NCI-H1105 (cell line): ENCODE measurements at regions not wholly inside any gene's neighbourhood (a gene's known extent, or its start where the extent isn't known, plus 50 kb on each side); places are given as distances from the start of the nearest gene placed in this dataset.
"Not testable (repeated sequence)": the region's sequence is repeated elsewhere in the genome, so short reads cannot be mapped to it uniquely, and the experiment has no call there.

Experiments used
- DNase-seq: peaks from one replicate; lab custom pipeline; 2025; lab: John Stamatoyannopoulos, UW

DNA sequence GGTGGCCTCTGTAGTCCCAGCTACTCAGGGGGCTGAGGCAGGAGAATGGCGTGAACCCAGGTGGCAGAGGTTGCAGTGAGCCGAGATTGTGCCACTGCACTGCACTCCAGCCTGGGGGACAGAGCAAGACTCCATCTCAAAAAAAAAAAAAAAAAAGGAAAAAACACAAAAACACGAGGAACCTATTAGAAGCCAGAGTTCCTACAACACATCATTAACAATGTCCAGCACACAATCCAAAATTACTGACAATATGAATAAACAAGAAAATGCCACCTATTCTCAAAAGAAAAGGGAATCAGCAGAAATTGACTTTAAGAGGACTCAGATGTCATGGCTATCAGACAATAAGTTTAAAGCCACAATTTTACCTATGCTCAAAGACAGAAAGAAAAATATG lies 57.3 kb upstream of the HS3ST3A1 start:
- DNase-seq = not testable (repeated sequence)

DNA sequence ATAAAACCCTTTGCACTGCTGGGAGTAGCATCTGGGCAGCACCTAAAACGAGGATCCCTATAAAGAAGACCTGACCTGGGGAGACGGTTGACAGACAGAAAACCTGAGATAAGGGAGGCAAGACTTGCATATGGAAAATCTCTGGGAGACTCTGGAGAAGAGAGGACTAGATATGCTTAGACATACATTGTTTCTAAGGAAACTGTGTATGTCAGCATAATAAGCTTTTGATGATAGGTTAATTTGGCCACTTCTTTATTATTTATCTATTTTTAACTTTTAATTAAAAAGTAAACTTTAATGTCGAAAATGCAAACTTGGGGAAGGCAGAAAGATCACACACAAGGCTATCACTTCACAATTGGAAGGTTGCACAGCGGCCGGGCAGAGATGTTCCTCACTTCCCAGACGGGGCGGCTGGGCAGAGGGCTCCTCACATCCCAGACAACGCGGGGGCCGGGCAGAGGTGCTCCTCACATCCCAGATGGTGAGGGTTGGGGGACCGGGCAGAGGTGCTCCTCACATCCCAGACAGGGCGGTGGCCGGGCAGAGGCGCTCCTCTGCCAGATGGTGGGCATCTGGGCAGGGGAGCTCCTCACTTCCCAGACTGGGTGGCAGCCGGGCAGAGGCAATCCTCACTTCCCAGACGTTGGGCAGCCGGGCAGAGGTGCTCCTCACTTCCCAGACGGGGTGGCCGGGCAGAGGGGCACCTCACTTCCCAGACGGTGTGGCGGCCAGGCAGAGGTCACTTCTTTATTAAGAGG lies 64.3 kb upstream of the HS3ST3A1 start:
- no peak for DNase-seq

DNA sequence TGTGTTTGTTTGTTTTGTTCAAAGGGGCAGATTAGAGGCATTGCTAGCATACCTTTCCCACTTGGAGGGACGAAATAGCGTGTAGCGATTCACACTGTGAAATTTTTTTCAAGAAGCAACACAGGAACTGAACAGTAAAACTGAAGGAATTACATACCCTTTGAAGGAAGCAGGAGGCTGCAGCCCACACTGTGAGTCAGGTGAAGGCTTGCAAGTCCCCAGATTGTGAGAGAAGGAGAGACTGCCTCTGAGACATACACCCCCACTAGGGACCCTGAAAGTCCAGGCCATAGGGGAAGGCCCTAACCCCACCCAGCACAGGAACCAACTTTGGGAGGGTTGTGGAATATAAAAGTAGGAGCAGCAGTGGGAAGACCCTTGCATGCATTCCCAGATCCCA lies 69.6 kb upstream of the HS3ST3A1 start:
- no peak for DNase-seq

DNA sequence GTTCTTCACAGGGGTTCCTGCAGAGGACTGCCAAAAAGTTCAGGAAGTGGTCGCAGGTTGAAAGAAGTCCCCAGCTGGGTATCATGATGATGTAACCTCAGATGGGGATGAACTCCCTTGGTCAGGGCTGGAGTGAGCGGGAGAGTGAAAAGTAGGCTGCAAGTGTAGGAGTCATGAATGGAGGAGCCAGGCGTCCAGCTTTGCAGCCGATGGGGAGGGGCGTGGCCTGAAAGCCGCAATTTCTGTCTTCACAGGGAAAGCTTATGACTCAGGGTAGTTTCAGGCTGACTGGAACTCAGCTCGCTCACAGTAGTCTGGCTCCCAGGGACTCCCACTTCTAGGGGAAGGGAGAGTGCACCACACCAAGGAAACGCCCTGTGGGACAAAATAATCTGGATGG lies 70.0 kb upstream of the HS3ST3A1 start:
- DNase-seq = no peak

DNA sequence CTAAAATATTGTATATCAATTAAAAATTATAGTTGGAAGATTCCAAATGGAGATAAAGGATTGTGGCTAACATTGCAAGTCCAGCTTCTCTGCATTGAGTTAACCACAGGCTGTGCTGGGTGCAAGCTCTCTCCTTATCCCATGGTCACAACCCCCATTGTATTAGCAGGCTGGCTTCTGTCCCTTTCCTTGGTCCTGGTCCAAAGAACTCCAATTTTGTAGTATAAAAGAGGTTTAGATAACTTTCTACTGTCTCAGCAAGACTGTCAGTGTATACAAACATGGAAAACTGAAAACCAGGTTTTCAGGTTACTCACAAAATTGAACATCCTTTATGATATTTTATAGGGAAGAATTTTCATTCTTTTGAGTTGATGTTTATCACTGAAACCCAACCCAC lies 76.6 kb upstream of the HS3ST3A1 start:
- no peak for DNase-seq

DNA sequence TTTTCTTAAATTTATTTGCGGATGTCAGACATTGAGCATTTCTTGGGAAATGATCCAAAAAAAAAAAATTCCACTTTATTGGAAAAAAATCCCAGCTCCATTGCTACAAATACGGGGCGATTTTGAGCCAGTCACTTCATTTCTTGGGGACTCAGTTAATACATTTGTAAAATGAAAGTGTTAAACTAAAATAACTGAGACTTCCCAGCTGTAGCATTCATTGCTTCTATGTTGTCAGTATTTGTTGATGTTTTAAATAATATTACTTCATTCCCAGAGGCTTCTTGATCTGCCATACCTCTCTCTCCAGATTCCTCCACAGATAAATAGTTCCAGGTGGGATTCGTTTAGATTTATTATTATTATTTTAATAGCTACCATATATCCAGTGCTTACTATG lies 77.1 kb upstream of the HS3ST3A1 start:
- no peak for DNase-seq

DNA sequence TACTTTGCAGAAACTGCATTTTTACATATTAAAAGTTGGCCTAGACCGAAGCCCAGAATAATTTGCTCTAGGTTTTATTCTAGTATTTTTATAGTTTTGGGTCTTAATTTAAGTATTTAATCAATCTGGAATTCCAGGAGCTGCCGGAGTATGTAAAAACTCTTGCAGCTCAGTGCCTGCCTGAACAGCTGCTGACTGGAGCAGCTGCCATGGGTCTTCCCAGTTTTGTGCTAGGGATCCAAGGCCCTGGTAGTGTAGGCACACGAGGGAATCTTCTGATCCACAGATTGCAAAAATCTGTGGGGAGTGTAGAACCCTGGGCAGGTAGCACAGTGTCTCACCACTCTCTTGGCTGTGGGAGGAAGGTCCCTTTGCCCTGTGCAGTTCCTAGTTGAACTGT lies 87.0 kb upstream of the HS3ST3A1 start:
- no peak for DNase-seq

DNA sequence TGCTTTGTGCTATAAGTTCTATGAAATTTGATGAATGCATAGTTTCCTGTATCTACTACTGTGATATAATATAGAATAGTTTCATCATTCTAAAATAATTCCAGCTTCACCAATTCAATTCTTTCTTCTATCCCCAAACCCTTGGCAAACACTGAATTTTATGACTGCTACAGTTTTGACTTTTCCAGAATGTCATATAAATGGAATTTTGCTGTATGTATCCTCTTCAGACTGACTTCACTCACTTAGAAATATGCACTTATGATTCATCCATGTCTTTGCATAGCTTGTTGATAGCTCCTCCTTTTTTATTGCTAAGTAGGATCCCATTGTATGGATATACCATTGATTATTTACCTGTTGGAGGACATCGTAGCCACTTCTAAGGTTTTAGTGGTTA lies 89.1 kb upstream of the HS3ST3A1 start:
- no peak for DNase-seq

DNA sequence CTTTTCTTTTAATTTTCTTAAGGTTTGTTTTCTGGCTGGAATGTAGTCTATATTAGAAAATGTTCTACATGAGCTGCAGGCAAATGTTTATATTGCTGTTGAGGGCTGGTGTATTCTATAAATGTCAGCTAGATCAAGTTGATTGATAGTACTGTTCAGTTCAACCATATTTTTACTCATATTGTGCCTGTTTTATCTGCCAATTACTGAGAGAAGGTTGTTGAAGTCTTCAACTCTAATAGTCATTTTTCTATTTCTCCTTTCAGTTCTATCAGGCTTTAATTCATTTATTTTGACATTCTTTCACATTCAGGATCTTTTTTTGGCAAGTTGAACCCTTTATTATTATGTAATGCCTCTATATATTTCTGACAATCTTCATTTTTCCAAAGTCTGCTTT lies 93.2 kb upstream of the HS3ST3A1 start:
- no peak for DNase-seq

DNA sequence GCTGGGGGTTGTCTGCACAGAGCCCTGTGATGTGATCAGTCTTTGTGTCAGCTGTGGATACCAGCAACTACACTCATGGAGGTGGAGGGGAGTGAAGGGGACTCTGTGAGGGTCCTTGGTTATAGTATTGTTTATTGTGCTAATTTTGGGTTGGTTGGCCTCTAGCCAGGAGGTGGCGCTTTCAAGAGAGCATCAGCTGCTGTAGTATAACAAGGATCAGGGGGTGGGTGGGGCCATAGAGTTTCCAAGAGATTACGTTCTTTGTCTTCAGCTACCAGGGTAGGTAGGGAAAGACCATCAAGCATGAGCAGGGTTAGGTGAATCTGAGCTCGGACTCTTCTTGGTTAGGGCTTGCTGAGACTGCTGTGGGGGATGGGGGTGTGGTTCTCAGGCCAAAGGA lies 97.1 kb upstream of the HS3ST3A1 start:
- no peak for DNase-seq

DNA sequence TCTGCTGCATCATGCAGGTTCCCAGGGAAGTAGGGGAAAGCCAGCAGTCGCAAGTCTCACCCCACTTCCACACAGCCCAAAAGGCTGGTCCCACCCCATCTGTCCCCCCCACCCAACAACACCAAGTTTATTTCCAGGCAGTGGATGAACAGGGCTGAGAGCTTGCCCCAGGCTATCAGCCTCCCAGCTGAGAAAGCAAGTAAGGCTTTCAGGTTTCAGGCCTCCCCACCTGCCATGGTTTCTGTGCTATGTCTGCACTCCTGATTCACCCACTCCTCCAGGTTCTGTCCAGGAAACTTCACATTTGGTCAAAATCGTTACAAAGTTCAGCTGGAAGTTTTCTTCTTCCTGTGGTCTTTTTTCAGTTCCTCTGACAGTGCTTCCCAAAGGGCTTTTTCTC lies 97.5 kb upstream of the HS3ST3A1 start:
- DNase-seq = no peak

DNA sequence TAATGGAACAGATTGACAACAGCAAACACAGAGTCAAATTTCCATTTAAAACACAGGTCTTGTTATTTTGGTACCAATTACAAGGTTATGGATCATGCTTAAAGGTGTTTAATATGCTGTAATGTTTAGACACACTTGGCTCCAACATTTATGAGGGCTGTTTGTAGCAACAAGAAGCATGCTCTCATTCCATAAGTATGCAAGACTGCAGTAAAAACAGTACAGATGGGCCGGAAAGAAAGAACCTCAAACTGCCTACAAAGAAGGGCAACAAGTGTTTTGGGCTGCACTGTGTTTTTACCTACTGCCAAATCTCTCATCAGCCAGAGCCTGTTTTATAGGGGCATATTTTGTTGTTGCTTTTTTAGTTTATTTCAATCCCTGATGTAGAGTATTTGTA lies 100.5 kb upstream of the HS3ST3A1 start:
- no peak for DNase-seq

DNA sequence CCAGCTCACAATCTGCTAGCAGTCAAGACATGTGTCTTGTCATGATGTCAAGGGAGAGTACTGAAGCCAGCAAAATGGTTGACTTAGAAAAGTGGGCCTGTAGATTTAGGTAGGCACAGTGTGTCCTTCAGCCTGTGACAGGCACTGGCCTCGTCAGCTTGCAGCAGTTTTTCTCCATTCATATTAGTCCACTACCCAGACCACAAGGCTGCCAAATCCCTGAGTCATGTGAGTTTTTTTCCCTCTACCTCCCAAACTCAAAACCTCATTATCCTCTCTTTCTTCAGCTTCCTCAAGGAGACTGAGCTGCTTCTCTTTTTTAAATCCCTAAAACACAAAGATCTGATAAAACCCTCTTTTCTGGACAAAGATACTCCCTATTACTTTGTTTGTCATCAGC lies 102.6 kb upstream of the HS3ST3A1 start:
- no peak for DNase-seq

DNA sequence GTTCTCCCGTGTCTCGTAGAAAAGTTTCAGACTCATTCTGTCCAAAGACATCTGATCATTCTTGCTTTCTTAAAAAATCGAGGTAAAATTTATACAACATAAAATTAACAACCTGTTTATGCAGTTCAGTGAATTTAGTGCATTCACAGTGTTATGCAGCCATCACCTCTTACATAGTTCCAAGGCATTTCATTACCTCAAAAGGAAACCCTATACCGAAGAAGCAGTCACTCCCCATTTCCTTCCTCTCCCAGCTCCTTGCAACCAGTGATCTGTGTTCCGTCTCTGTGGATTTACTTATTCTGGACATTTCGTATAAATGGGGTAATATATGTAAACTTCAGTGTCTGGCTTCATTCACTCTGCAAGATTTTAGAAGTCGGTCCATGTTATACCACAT lies 103.5 kb upstream of the HS3ST3A1 start:
- DNase-seq = no peak

DNA sequence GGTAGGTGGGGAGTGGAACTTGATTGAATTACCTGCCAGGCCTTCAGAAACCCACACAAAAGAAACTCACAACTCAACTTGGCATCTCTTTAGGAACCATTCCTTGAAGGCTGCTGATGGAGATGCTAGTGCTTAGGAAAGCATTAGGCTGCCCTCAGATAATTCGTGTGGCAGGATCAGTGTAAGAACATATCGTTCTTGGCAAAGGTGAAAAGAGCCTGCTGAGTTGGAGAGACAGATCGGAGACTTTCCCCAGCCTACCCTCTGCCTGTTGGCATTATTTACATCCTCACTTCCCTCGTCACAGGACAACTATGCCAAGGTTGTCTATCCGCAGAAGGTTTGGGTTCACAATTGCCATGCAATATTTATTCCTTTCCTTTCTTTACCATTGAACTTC lies 120.0 kb upstream of the HS3ST3A1 start:
- DNase-seq = no peak

DNA sequence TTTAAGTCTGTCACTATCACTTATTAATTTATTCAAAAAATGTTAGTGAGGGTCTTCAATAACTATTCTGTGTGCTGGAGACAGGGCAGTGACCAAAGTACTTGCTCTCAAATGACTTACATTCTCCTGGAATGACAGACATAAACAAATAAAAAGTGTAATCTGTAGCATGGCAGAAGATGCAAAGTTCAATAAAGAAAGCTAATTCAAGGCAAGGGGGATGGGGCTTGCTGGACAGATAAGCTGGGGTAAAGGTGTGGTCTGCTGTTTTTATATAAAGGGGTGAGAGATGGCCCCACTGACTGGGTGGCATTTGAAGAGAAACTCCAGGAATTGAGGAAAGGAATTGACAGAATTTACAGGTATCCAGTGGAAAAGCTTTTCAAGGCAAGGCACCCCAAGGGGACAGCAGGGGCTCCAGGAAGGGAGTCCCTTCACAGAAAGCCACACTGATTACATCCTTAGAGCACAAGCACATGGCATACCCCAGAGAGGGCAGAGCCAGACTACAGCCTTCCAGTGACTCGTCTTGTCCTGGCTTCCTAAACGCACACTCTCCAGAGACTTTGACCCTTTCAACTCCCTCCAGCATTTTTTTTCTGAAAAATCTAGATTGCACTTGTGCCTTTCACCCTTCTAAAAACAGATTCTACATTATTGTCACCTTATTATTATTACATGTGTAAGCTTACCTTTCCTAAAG lies 123.7 kb upstream of the HS3ST3A1 start:
- no peak for DNase-seq

DNA sequence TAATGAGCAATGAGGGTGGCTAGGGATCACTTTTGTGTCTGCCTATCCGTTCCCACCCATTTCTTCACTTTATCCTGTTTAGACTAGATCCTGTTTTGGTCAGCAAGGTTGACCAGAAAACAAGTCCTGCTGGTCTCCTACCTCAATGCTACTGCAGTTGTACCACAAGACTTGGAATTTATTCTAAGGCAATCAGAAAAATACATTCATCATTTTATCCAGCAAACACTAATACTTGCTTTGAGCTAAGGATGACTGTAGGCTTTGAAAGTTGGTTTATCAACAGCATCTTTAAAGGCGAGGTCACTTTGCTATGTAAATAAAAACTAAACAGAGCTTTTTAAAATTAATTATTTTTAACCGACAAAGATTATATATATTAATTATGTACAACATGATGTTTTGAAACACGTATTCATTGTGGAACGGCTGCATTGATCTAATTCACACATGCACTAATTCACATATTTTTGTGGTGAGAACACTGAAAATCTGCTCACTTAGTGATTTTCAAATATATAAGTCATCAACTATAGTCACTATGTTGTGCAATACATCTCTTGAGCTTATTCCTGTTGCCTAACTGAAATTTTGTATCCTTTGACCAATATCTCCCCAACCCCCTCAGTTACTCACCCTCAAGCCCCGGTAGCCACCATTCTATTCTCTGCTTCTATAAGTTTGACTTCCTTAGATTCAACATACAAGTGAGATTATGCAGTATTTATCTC lies 125.9 kb upstream of the HS3ST3A1 start:
- DNase-seq = no peak

DNA sequence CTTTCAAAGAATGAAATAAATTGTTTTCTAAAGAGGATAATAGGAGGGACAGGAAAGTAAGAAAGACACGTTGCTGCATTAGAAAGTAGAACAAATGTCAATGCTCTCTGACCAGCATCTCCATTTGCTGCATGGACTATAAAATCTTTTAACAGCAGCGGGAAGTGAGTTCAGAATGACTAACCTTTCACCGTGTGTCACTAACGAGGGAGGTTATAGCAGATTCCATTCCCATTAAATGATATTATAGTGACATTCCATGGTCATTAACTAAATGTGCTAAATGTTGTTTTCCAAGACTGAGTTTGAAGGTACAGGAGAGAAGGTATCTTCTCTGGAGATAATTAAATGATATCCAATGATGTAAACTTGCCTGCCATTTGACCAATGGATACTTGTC lies 127.1 kb upstream of the HS3ST3A1 start:
- DNase-seq = no peak

DNA sequence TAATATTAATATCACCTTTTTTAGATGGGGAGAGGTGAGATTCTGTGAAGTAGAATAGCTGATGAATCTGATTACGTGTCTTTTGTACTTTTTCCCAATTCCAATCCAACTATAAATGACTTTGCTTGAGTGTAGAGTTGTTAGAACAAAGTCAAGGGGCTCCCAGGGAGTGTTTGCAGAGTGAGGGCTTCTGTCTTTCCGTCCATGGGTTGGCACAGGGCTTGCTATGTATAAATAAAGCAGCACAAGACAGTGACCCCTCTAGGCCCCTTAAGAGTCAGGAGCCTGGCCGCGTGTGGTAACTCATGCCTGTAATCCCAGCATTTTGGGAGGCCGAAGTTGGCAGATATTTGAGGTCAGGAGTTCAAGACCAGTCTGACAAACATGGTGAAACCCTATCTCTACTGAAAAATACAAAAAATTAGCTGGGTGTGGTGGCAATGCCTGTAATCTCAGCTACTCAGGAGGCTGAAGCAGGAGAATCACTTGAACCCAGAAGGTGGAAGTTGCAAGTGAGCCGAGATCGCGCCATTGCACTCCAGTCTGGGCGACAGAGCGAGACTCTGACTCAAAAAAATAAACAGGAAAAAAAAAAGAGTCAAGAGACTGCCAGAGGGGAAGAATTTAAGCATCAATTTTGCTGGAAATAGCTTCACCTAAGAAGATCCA lies 127.9 kb upstream of the HS3ST3A1 start:
- DNase-seq = no peak

DNA sequence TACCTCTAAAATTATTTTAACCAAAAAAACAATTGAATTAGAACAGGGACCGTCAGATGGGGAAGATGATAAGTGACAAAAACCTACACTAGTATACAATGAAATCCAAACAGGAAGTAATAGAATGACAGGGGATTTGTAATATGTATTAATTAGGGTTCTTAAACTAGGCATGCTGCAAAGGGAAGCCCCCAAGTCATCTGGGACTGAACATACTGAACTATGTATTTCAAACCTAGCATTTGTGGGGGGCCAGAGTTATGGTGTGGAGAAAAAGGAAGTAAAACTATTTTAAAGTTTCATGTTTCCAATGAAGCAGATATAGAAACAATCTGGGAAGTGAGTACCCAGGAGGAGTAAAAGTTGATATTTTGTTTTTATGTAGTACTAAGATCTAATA lies 133.2 kb upstream of the HS3ST3A1 start:
- DNase-seq = no peak

DNA sequence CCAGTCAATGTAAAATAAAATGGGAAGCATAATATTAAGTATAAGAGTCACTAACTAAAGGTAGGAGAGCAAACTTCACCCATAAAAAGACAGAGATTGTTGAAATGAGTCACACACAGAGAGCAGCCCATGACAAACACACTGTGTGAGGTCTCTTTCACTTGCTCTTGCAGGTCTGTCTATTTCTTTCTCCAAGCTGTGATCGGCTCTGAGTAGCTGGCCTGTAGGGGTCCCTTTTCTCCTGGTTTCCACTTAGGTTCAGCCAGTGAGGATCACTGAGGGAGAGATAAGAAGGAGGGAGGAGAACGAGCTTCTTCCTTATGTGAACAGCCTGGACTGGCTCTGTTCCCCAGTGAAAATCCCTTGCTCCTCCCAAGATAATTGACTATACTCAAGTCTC lies 133.7 kb upstream of the HS3ST3A1 start:
- no peak for DNase-seq

DNA sequence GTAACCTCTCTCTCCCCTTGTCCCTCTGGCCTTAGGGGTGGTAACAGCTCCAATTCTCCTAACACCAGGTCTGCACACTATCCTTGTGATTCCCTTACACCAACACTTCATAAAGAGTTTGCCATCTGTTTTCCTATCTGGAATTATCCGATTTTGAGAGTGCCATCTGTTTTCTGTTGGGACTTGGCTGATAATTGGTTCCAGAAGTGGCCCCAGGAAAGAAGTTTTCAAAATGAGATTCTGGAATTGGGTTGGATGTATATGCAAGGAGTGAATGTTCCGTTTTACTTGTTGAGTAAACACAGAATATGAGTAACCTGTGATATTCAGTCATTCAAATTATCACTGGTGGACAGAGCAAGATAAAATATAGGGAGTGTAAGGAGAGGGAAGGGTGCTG lies 134.1 kb upstream of the HS3ST3A1 start:
- no peak for DNase-seq

DNA sequence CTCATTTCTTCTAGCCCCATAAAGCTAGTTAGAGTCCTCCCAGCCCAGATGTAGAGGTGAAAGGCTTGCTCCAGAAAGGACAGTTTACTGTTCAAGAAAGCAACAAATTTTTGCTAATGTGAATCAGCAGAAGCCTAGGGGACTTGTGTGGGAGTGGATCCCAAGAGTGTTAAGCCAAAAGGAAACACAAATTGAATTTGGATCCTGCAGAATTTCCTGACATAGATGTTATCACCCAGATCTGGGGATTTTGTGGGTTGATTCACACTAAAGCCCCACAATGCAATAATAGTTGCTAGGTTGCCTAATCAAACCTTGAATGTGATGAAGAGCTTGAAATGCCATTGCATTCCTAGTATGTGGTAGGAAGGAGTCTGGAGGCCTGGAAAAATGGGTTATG lies 135.2 kb upstream of the HS3ST3A1 start:
- DNase-seq = no peak
